ENCODE measurements at regions not wholly inside any gene's neighbourhood (a gene's known extent, or its start where the extent isn't known, plus 50 kb on each side); places are given as distances from the start of the nearest gene placed in this dataset.

DNA sequence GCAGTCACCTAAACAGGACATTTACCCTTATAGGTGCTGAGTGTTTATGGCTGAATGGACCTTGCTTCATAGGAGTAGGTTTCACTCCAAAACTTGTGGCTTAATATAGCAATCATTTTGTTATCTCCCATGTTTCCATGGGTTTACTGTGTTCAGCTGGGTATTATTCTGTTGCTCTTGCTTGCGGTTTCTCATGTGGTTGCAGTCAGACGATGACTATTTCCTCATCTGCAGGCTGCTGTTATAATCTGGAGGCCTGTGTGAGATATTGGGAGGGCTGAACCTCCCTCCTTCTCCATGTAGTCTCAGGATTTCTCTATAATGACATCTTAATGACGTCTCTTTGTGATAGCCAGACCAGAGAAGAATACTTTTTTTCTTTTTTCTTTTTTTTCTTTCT is 98.1 kb downstream of the ZPLD1 start:
- no CpG with 5 or more reads among the region's 3 CpGs for WGBS (ENCODE audit: extremely low coverage, insufficient read length, low lambda C conversion rate)
- Histone ChIP-seq H2BK5ac (ENCODE audit: insufficient read length, low read length) (no peak overlapping the region), H3K79me1 (ENCODE audit: insufficient read depth, low read depth, low read length, poor library complexity, severe bottlenecking) (no peaks in the 10 kb centered on the region), H3K9me3 (ENCODE audit: control insufficient read depth, low read depth, low read length) (no peaks in the 10 kb centered on the region), H2BK15ac (ENCODE audit: low read depth, low read length) (no peak overlapping the region), H2AK5ac (ENCODE audit: insufficient read length, low read length) (no peak overlapping the region), H3K4me2 (ENCODE audit: insufficient read depth, insufficient read length, low read length) (no peak overlapping the region), H2BK20ac (ENCODE audit: low read depth, low read length, poor library complexity, severe bottlenecking) (no peak overlapping the region), H2AFZ (ENCODE audit: low read length) (no peak overlapping the region), H3K4me1 (ENCODE audit: insufficient read depth, low read length) (no peaks in the 10 kb centered on the region), H3K79me2 (ENCODE audit: insufficient read depth, low read length) (no peaks in the 10 kb centered on the region), H3K4ac (ENCODE audit: low read depth, low read length) (no peak overlapping the region), H4K20me1 (ENCODE audit: control insufficient read depth, insufficient read depth, insufficient read length) (no peaks in the 10 kb centered on the region), H3K14ac (ENCODE audit: insufficient read depth, low read length) (no peak overlapping the region), H3T11ph (ENCODE audit: low read length) (no peak overlapping the region), H2BK120ac (ENCODE audit: low read depth, low read length, poor library complexity, severe bottlenecking) (no peak overlapping the region), H3K9ac (ENCODE audit: extremely low read depth, insufficient read length, low read length) (no peak overlapping the region), H3K23ac (ENCODE audit: insufficient read length, low read depth, low read length) (no peak overlapping the region), H3K23me2 (ENCODE audit: insufficient read length, low read depth, low read length, poor library complexity, severe bottlenecking) (no peaks in the 10 kb centered on the region), H4K91ac (ENCODE audit: insufficient read length, low read depth, low read length) (no peak overlapping the region), H3K27me3 (ENCODE audit: insufficient read depth, low read length) (no peaks in the 10 kb centered on the region), H4K5ac (ENCODE audit: insufficient read length, low read depth, low read length) (no peak overlapping the region), H2BK12ac (ENCODE audit: insufficient read length, low read depth, low read length) (no peak overlapping the region), H3K27ac (ENCODE audit: insufficient read length, low read depth, low read length) (no peak overlapping the region), H4K8ac (replicated peaks; ENCODE audit: insufficient read length, low read depth, low read length) (no peak overlapping the region), H3K56ac (ENCODE audit: insufficient read length, low read depth, low read length) (no peak overlapping the region), H3K18ac (ENCODE audit: insufficient read length, low read depth, low read length) (no peak overlapping the region)
- Mint-ChIP-seq H3K36me3 (ENCODE audit: insufficient read depth in 1 of 3, low read depth in 3 of 3) (no peaks in the 10 kb centered on the region), H3K9me3 (no peaks in the 10 kb centered on the region), H3K27ac (no peak overlapping the region; a peak in 1 of 7 replicates), H3K4me3 (no peak overlapping the region), H3K4me1 (no peaks in the 10 kb centered on the region), H3K27me3 (ENCODE audit: low read depth) (no peaks in the 10 kb centered on the region)
- DNase-seq: no peak
- TF ChIP-seq, protein P1, sequence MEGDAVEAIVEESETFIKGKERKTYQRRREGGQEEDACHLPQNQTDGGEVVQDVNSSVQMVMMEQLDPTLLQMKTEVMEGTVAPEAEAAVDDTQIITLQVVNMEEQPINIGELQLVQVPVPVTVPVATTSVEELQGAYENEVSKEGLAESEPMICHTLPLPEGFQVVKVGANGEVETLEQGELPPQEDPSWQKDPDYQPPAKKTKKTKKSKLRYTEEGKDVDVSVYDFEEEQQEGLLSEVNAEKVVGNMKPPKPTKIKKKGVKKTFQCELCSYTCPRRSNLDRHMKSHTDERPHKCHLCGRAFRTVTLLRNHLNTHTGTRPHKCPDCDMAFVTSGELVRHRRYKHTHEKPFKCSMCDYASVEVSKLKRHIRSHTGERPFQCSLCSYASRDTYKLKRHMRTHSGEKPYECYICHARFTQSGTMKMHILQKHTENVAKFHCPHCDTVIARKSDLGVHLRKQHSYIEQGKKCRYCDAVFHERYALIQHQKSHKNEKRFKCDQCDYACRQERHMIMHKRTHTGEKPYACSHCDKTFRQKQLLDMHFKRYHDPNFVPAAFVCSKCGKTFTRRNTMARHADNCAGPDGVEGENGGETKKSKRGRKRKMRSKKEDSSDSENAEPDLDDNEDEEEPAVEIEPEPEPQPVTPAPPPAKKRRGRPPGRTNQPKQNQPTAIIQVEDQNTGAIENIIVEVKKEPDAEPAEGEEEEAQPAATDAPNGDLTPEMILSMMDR (conservative IDR thresholded peaks at IDR 0.05): no peak
